ENCODE measurements at regions not wholly inside any gene's neighbourhood (a gene's known extent, or its start where the extent isn't known, plus 50 kb on each side); places are given as distances from the start of the nearest gene placed in this dataset.

DNA sequence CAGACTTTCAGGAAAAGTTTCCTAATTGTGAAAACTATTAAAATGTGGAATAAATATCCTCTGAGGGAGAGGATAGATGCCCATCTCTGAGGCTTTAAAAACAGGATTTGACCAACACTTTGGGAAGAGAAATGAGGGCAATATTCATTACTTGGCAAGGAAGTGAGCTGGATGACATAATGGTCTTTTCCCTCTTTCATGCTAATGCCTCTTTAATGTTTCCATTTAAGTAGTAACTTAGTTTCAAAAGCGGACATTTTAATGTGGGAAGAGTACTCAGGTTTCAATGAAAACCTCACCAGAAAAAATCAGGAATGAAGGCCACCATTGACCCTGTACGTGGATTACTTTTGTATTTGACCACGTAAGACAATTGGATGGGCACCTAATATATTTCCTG is 503.3 kb downstream of the ANKRD50 start:
- TF ChIP-seq, protein P1, sequence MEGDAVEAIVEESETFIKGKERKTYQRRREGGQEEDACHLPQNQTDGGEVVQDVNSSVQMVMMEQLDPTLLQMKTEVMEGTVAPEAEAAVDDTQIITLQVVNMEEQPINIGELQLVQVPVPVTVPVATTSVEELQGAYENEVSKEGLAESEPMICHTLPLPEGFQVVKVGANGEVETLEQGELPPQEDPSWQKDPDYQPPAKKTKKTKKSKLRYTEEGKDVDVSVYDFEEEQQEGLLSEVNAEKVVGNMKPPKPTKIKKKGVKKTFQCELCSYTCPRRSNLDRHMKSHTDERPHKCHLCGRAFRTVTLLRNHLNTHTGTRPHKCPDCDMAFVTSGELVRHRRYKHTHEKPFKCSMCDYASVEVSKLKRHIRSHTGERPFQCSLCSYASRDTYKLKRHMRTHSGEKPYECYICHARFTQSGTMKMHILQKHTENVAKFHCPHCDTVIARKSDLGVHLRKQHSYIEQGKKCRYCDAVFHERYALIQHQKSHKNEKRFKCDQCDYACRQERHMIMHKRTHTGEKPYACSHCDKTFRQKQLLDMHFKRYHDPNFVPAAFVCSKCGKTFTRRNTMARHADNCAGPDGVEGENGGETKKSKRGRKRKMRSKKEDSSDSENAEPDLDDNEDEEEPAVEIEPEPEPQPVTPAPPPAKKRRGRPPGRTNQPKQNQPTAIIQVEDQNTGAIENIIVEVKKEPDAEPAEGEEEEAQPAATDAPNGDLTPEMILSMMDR (IDR thresholded peaks at IDR 0.05; ENCODE audit: low read length) = no peak
- TF ChIP-seq EZH2 (optimal IDR thresholded peaks at IDR 0.05; ENCODE audit: low read depth, low read length) (no peak), EZH2phosphoT487 (IDR thresholded peaks at IDR 0.05; ENCODE audit: low read length) (no peak)

Measured in MM.1S (cell line).